ENCODE measurements at regions not wholly inside any gene's neighbourhood (a gene's known extent, or its start where the extent isn't known, plus 50 kb on each side); places are given as distances from the start of the nearest gene placed in this dataset.

DNA sequence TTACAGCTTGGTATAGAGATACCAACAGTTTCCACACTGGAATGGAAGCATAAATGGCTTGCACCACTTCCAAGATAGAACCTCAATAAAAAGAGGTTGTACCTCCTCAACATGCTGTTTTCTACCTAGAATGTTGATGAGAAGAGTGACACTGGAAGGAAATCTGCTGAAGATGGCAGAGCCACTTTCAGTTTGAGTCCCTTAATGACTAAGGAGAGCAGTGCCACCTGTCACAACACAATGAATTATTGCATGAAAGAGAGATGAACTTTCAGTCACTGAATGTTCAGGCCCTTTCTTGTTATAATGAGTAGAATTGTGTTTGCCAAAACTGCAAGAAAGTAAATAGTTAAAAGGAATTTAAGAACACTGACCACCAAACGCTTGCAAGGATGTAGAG lies 958.5 kb downstream of the DTWD2 start:
- POLR2A ChIA-PET, result no interaction called here
- no peaks in the 10 kb centered on the region for H3K4me1 Mint-ChIP-seq

DNA sequence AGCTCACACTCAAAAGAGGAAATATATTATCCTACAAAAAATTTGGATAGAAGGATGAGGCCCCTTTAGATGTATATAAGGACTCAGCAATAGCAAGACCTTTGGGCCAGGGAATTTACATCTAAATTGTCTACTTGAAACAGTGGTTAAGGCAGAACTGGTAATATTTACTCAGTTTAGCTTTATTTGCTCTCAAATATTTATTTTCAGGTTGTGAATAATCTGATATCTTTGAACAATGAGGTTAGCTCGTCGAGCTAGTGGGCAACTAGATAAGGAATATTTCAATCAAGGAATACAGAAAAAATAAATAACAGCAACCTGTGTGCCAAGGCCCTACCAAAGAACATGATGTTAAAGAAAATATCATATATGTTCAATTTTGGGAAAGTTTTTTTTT lies 966.3 kb downstream of the DTWD2 start:
- DNase-seq (ENCODE audit: low spot score) (no peak), ATAC-seq (no peak)
- Mint-ChIP-seq H3K4me3 (no peak overlapping the region), H3K4me1 (peaks cover 4% of the 10 kb centered on the region), H3K27me3 (ENCODE audit: low read depth) (no peaks in the 10 kb centered on the region), H3K27ac (no peak overlapping the region), H3K36me3 (no peaks in the 10 kb centered on the region), H3K9me3 (no peaks in the 10 kb centered on the region)
- POLR2A ChIA-PET, result no interaction called here
- TF ChIP-seq TEAD1 (CRISPR knock-in tag; IDR thresholded peaks at IDR 0.05) (no peak), GABPB1 (CRISPR knock-in tag; IDR thresholded peaks at IDR 0.05) (no peak), RORB (CRISPR knock-in tag; IDR thresholded peaks at IDR 0.05) (no peak), RELA (CRISPR knock-in tag; IDR thresholded peaks at IDR 0.05; ENCODE audit: borderline replicate concordance) (no peak), ZNF396 (CRISPR knock-in tag; IDR thresholded peaks at IDR 0.05; ENCODE audit: borderline replicate concordance) (no peak), USF2 (CRISPR knock-in tag; IDR thresholded peaks at IDR 0.05) (no peak), AFF4 (CRISPR knock-in tag; IDR thresholded peaks at IDR 0.05; ENCODE audit: borderline replicate concordance) (no peak), ZMAT4 (CRISPR knock-in tag; IDR thresholded peaks at IDR 0.05) (no peak), TEAD4 (CRISPR knock-in tag; IDR thresholded peaks at IDR 0.05) (no peak), ZNF232 (CRISPR knock-in tag; IDR thresholded peaks at IDR 0.05) (no peak)
- TF ChIP-seq, protein P1, sequence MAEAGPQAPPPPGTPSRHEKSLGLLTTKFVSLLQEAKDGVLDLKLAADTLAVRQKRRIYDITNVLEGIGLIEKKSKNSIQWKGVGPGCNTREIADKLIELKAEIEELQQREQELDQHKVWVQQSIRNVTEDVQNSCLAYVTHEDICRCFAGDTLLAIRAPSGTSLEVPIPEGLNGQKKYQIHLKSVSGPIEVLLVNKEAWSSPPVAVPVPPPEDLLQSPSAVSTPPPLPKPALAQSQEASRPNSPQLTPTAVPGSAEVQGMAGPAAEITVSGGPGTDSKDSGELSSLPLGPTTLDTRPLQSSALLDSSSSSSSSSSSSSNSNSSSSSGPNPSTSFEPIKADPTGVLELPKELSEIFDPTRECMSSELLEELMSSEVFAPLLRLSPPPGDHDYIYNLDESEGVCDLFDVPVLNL (CRISPR knock-in tag; IDR thresholded peaks at IDR 0.05; ENCODE audit: borderline replicate concordance, low read depth), result no peak
- CTCF ChIA-PET, result no interaction called here

More for the DNA sequence above, 958.5 kb downstream of the DTWD2 start:
- Mint-ChIP-seq H3K9me3 (peaks cover 20% of the 10 kb centered on the region), H3K4me3 (no peak overlapping the region), H3K27me3 (ENCODE audit: low read depth) (no peaks in the 10 kb centered on the region; the same call in 1 of the 2 replicates), H3K27ac (no peak overlapping the region), H3K36me3 (peaks cover 3% of the 10 kb centered on the region; the same call in 1 of the 2 replicates)
- ATAC-seq (no peak), DNase-seq (ENCODE audit: low spot score) (no peak)
- CTCF ChIA-PET, result no interaction called here
- TF ChIP-seq EMX1 (CRISPR knock-in tag; IDR thresholded peaks at IDR 0.05) (no peak), SMAD4 (CRISPR knock-in tag; IDR thresholded peaks at IDR 0.05) (no peak)
- TF ChIP-seq, protein P2, sequence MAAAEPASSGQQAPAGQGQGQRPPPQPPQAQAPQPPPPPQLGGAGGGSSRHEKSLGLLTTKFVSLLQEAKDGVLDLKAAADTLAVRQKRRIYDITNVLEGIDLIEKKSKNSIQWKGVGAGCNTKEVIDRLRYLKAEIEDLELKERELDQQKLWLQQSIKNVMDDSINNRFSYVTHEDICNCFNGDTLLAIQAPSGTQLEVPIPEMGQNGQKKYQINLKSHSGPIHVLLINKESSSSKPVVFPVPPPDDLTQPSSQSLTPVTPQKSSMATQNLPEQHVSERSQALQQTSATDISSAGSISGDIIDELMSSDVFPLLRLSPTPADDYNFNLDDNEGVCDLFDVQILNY (CRISPR knock-in tag; IDR thresholded peaks at IDR 0.05), result no peak
- TF ChIP-seq, protein P3, sequence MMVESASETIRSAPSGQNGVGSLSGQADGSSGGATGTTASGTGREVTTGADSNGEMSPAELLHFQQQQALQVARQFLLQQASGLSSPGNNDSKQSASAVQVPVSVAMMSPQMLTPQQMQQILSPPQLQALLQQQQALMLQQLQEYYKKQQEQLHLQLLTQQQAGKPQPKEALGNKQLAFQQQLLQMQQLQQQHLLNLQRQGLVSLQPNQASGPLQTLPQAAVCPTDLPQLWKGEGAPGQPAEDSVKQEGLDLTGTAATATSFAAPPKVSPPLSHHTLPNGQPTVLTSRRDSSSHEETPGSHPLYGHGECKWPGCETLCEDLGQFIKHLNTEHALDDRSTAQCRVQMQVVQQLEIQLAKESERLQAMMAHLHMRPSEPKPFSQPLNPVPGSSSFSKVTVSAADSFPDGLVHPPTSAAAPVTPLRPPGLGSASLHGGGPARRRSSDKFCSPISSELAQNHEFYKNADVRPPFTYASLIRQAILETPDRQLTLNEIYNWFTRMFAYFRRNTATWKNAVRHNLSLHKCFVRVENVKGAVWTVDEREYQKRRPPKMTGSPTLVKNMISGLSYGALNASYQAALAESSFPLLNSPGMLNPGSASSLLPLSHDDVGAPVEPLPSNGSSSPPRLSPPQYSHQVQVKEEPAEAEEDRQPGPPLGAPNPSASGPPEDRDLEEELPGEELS (CRISPR knock-in tag; IDR thresholded peaks at IDR 0.05), result no peak
